GM18907 (cell line): ENCODE measurements at regions not wholly inside any gene's neighbourhood (a gene's known extent, or its start where the extent isn't known, plus 50 kb on each side); places are given as distances from the start of the nearest gene placed in this dataset.

Experiments
- ATAC-seq: cut with Tn5 transposase; IDR thresholded peaks from one replicate; pipeline ENCODE4 v1.9.1; 2021; ENCODE audit warnings: mild to moderate bottlenecking, moderate library complexity; ENCODE audit not compliant: unreplicated experiment

- no peak for ATAC-seq
These were observed 390.4 kb upstream of the ADGRL2 start for GRCh38 chr1:81410351-81410750.

- ATAC-seq: no peak
These were observed 390.9 kb upstream of the ADGRL2 start for GRCh38 chr1:81409780-81410274.

- no peak for ATAC-seq
These were observed 391.5 kb upstream of the ADGRL2 start for GRCh38 chr1:81409262-81409661.

- no peak for ATAC-seq
These were observed 392.3 kb upstream of the ADGRL2 start for GRCh38 chr1:81408419-81408818.

- ATAC-seq: no peak
These were observed 393.5 kb upstream of the ADGRL2 start for GRCh38 chr1:81407000-81407821.

- ATAC-seq: no peak
These were observed 394.3 kb upstream of the ADGRL2 start for GRCh38 chr1:81406292-81406999.

GRCh38 chr1:81398041-81398440 lies 402.7 kb upstream of the ADGRL2 start:
- ATAC-seq: no peak

- no peak for ATAC-seq
These were observed 408.1 kb upstream of the ADGRL2 start for GRCh38 chr1:81392526-81393226.

GRCh38 chr1:81391125-81391828 lies 409.5 kb upstream of the ADGRL2 start:
- no peak for ATAC-seq

GRCh38 chr1:81388435-81388834 lies 412.3 kb upstream of the ADGRL2 start:
- no peak for ATAC-seq

GRCh38 chr1:81387446-81387845 lies 413.3 kb upstream of the ADGRL2 start:
- no peak for ATAC-seq

- ATAC-seq: no peak
These were observed 418.2 kb upstream of the ADGRL2 start for GRCh38 chr1:81382561-81382960.

- no peak for ATAC-seq
These were observed 418.9 kb upstream of the ADGRL2 start for GRCh38 chr1:81381881-81382280.

- ATAC-seq: no peak
These were observed 420.3 kb upstream of the ADGRL2 start for GRCh38 chr1:81380436-81380835.

GRCh38 chr1:81379430-81379829 lies 421.3 kb upstream of the ADGRL2 start:
- no peak for ATAC-seq

- no peak for ATAC-seq
These were observed 423.3 kb upstream of the ADGRL2 start for GRCh38 chr1:81377406-81377805.

GRCh38 chr1:81375884-81376548 lies 424.7 kb upstream of the ADGRL2 start:
- ATAC-seq: no peak

GRCh38 chr1:81374481-81374880 lies 426.3 kb upstream of the ADGRL2 start:
- ATAC-seq: no peak

GRCh38 chr1:81371864-81372263 lies 428.9 kb upstream of the ADGRL2 start:
- no peak for ATAC-seq

GRCh38 chr1:81369833-81370232 lies 430.9 kb upstream of the ADGRL2 start:
- ATAC-seq: no peak
